ENCODE measurements at regions not wholly inside any gene's neighbourhood (a gene's known extent, or its start where the extent isn't known, plus 50 kb on each side); places are given as distances from the start of the nearest gene placed in this dataset.

DNA sequence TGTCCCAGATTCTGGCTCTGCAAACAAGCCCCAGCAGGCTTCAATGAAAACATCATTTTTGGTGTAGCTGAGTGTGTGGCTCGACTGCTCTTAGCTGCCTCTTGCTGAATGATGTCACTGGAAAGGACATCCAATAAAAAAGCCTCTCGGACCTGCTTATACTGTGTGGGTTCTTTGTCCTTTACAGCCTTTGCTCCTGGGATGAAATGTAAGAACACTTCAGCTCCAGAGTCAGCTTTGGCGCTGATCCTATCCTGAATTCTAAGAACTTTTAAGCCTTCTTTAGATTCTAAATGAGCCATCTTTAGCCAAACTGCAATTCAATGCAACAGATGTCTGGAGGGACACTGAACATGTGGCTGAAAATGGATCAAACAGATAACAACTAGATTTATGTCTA, 404.6 kb upstream of the C9orf72 start:
- Histone ChIP-seq H3K4me3 (no peak overlapping the region), H3K4me1 (no peaks in the 10 kb centered on the region), H3K36me3 (no peaks in the 10 kb centered on the region), H3K27me3 (no peaks in the 10 kb centered on the region), H3K9me3 (no peaks in the 10 kb centered on the region), H3K27ac (no peak overlapping the region), H3K9ac (ENCODE audit: low read depth in 2 of 2, low read length in 2 of 2) (no peak overlapping the region)
- TF ChIP-seq, protein P1, sequence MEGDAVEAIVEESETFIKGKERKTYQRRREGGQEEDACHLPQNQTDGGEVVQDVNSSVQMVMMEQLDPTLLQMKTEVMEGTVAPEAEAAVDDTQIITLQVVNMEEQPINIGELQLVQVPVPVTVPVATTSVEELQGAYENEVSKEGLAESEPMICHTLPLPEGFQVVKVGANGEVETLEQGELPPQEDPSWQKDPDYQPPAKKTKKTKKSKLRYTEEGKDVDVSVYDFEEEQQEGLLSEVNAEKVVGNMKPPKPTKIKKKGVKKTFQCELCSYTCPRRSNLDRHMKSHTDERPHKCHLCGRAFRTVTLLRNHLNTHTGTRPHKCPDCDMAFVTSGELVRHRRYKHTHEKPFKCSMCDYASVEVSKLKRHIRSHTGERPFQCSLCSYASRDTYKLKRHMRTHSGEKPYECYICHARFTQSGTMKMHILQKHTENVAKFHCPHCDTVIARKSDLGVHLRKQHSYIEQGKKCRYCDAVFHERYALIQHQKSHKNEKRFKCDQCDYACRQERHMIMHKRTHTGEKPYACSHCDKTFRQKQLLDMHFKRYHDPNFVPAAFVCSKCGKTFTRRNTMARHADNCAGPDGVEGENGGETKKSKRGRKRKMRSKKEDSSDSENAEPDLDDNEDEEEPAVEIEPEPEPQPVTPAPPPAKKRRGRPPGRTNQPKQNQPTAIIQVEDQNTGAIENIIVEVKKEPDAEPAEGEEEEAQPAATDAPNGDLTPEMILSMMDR (IDR thresholded peaks at IDR 0.05), result no peak
- intact Hi-C loops (cut with DNase I), result no loop called here
- DNase-seq, result no peak

DNA sequence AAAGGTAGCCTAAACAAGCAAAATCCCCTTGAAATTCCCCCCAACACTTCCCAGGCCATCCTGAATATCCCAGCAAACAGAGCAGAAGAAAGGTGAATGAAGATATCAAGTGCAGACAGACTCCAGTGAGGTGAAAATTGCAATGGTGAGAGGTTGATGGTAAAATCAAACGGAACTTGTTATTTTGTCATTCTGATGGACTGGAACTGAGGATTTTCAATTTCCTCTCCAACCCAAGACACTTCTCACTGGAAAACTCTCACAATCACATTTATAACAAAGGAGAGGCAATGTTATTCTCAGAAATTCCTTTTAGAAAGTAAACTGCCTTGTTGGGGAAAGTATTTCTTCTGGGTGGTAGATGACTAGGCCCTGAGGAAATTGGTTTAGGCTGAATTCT, 412.4 kb upstream of the C9orf72 start:
- TF ChIP-seq, protein P1 (IDR thresholded peaks at IDR 0.05), result no peak
- H3K4me3 ChIP-seq, result no peak overlapping the region

DNA sequence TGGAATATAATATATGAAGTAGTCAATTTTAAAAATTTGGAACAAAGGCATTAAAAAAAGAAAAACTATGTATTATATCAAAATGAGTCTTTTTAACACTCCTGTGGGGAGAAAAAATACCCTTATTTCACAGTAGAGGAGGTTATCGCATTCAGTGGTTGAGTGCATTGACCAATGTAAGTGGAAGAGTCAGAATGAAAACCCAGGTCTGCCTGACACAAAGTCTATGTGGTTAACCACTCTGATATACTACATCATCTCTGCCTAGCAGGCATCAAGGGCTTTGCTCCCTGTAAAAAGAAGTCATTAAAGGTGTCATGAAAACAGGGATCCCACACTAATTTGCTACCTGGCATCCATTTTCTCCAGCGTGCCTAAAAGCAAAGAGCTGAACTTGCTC, 417.2 kb upstream of the C9orf72 start:
- Histone ChIP-seq H3K9ac (ENCODE audit: low read depth in 2 of 2, low read length in 2 of 2) (no peak overlapping the region), H3K36me3 (no peaks in the 10 kb centered on the region), H3K4me3 (no peak overlapping the region), H3K4me1 (no peaks in the 10 kb centered on the region), H3K27me3 (no peaks in the 10 kb centered on the region), H3K9me3 (no peaks in the 10 kb centered on the region), H3K27ac (no peak overlapping the region)
- no peak for DNase-seq
- intact Hi-C loops (cut with DNase I), result no loop called here
- TF ChIP-seq, protein P1 (IDR thresholded peaks at IDR 0.05), result no peak

More for the DNA sequence above, 412.4 kb upstream of the C9orf72 start:
- no peak for DNase-seq
- Histone ChIP-seq H3K9ac (ENCODE audit: low read depth in 2 of 2, low read length in 2 of 2) (no peak overlapping the region), H3K36me3 (no peaks in the 10 kb centered on the region), H3K27me3 (no peaks in the 10 kb centered on the region), H3K4me1 (no peaks in the 10 kb centered on the region), H3K27ac (no peak overlapping the region), H3K9me3 (no peaks in the 10 kb centered on the region)
- intact Hi-C loops (cut with DNase I), result no loop called here

DNA sequence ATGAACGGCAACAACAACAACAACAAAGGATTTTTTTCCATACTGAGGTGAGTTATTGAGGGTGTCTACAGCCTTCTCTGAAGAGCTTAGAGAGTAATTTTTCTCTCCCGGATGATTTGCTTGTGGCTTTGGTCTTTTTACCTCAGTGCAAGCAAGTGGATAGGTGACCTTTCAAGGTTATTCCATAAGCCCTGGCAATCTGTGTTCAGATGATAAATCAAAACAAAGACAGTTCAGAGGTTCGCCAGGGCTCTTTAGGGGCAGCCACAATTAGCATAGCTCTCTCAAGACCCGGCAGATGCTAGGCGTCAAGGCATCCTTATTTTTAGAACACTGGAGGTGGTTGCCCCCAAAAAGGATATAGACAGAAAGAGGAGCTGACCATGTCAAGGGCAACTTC, 417.9 kb upstream of the C9orf72 start:
- Histone ChIP-seq H3K9ac (ENCODE audit: low read depth in 2 of 2, low read length in 2 of 2) (no peak overlapping the region), H3K36me3 (no peaks in the 10 kb centered on the region), H3K4me3 (no peak overlapping the region), H3K4me1 (no peaks in the 10 kb centered on the region), H3K9me3 (no peaks in the 10 kb centered on the region), H3K27me3 (no peaks in the 10 kb centered on the region), H3K27ac (no peak overlapping the region)
- intact Hi-C loops (cut with DNase I), result no loop called here
- TF ChIP-seq, protein P1 (IDR thresholded peaks at IDR 0.05), result no peak
- DNase-seq, result no peak

DNA sequence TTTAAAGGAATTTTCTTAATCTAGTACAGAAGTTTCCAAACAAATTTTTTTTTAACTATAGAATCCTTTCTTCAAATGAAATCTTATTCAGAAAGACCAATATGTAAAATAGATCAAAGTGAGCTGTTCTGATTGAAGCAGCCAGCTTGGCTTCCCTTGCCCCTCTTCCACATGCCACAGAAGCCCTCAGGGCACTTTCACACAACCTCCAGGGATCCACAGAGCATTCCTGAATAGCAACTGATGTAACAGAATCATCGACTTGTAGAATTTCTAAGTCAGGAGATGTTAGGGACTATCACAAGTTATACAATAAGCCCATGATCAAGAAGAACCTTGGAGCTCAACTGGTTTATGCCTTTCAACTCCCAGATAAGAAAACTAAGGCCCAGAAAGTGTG, 427.8 kb upstream of the C9orf72 start:
- H3K27ac ChIP-seq, result no peak overlapping the region
- TF ChIP-seq, protein P1 (IDR thresholded peaks at IDR 0.05), result no peak
- no peak overlapping the region for H3K4me3 ChIP-seq
- DNase-seq, result no peak
- H3K27me3 ChIP-seq, result no peaks in the 10 kb centered on the region
- H3K36me3 ChIP-seq, result no peaks in the 10 kb centered on the region
- H3K9me3 ChIP-seq, result no peaks in the 10 kb centered on the region
- intact Hi-C loops (cut with DNase I), result no loop called here
- no peaks in the 10 kb centered on the region for H3K4me1 ChIP-seq
- H3K9ac ChIP-seq (ENCODE audit: low read depth in 2 of 2, low read length in 2 of 2), result no peak overlapping the region

DNA sequence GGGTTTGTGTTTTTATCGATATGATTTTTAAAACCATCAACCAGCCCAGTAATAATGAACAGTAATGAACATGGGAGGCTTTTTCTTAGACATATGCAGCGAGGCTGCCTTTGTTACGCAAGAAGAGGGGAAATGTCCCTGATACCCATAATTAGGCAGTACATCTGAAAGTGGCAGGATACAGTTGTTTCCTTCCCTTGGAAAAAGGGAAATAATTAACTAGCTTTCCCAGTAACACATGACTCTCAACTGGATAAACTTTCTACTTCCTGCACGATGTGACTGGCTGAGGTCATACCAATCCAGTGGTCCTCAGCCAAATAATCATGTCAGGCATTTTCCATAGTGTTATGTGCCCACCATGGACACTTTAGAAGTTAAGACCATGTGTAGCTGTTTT, 431.6 kb upstream of the C9orf72 start:
- TF ChIP-seq, protein P1 (IDR thresholded peaks at IDR 0.05), result no peak
- Histone ChIP-seq H3K9ac (ENCODE audit: low read depth in 2 of 2, low read length in 2 of 2) (no peak overlapping the region), H3K27ac (no peak overlapping the region), H3K9me3 (no peaks in the 10 kb centered on the region), H3K36me3 (no peaks in the 10 kb centered on the region), H3K27me3 (no peaks in the 10 kb centered on the region), H3K4me3 (no peak overlapping the region), H3K4me1 (no peaks in the 10 kb centered on the region)
- DNase-seq, result no peak
- intact Hi-C loops (cut with DNase I), result no loop called here
